GM23338 (cell line): ENCODE measurements at regions not wholly inside any gene's neighbourhood (a gene's known extent, or its start where the extent isn't known, plus 50 kb on each side); places are given as distances from the start of the nearest gene placed in this dataset.

ENCODE experiments used
- ATAC-seq: fragments of 200-7000 bp; cut with Tn5 transposase; 3 replicates; pipeline ENCODE4 v1.9.1; 2020
- DNase-seq: peaks from one replicate; pipeline ENCODE4 v3.0.0-alpha.2; 2015; ENCODE audit warnings: low spot score
- H2AFZ ChIP-seq: fragments of 200-600 bp; sonication (generic); 2 replicates; pipeline ENCODE4 v1.8.0; 2016; ENCODE audit warnings: antibody characterized with exemption, mild to moderate bottlenecking, moderate library complexity
- H3F3A ChIP-seq: fragments of 200-600 bp; sonication (generic); replicated peaks from 2 replicates; pipeline ENCODE4 v1.8.0; 2017; ENCODE audit warnings: antibody characterized with exemption, mixed run types, low read depth
- H3K27ac ChIP-seq: fragments of 200-600 bp; sonication (generic); 2 replicates; pipeline ENCODE4 v1.6.1; 2016; ENCODE audit warnings: low read depth
- H3K27me3 ChIP-seq: fragments of 200-600 bp; sonication (generic); 2 replicates; pipeline ENCODE4 v1.8.0; 2016; ENCODE audit warnings: mild to moderate bottlenecking, mixed run types, moderate library complexity; ENCODE audit not compliant: insufficient read depth
- H3K36me3 ChIP-seq: fragments of 200-600 bp; sonication (generic); 2 replicates; pipeline ENCODE4 v1.8.0; 2016; ENCODE audit warnings: mild to moderate bottlenecking; ENCODE audit not compliant: insufficient read depth
- H3K4me1 ChIP-seq: fragments of 200-600 bp; sonication (generic); 2 replicates; pipeline ENCODE4 v1.8.0; 2016; ENCODE audit warnings: mild to moderate bottlenecking, moderate library complexity; ENCODE audit not compliant: insufficient read depth
- H3K4me2 ChIP-seq: fragments of 200-600 bp; sonication (generic); 2 replicates; pipeline ENCODE4 v1.7.1; 2017; ENCODE audit warnings: mixed run types
- H3K4me3 ChIP-seq: fragments of 200-600 bp; sonication (generic); 2 replicates; pipeline ENCODE4 v1.6.1; 2016; ENCODE audit warnings: mixed run types
- H3K79me2 ChIP-seq: fragments of 200-600 bp; sonication (generic); replicated peaks from 2 replicates; pipeline ENCODE4 v1.8.0; 2017; ENCODE audit warnings: mild to moderate bottlenecking; ENCODE audit not compliant: insufficient read depth
- H3K9me2 ChIP-seq: fragments of 200-600 bp; sonication (generic); 2 replicates; pipeline ENCODE4 v1.8.0; 2017; ENCODE audit not compliant: insufficient read depth
- H4K20me1 ChIP-seq: fragments of 200-600 bp; sonication (generic); replicated peaks from 2 replicates; pipeline ENCODE4 v1.8.0; 2017; ENCODE audit warnings: mild to moderate bottlenecking; ENCODE audit not compliant: insufficient read depth
- H3K27ac Mint-ChIP-seq: 2 replicates; pipeline ENCODE4 v1.8.0; 2020; ENCODE audit warnings: inconsistent platforms, mild to moderate bottlenecking, moderate library complexity, mixed read lengths
- H3K27me3 Mint-ChIP-seq: 3 replicates; pipeline ENCODE4 v1.8.0; 2022; ENCODE audit warnings: low read depth, mild to moderate bottlenecking, moderate library complexity, mixed read lengths, inconsistent platforms; ENCODE audit not compliant: insufficient read depth, poor library complexity
- H3K36me3 Mint-ChIP-seq: 3 replicates; pipeline ENCODE4 v1.8.0; 2021; ENCODE audit warnings: low read depth, mild to moderate bottlenecking, inconsistent platforms, moderate library complexity, mixed read lengths
- H3K4me1 Mint-ChIP-seq: 3 replicates; pipeline ENCODE4 v1.8.0; 2020; ENCODE audit warnings: mild to moderate bottlenecking, inconsistent platforms, mixed read lengths
- H3K4me3 Mint-ChIP-seq: 3 replicates; pipeline ENCODE4 v1.8.0; 2021; ENCODE audit warnings: moderate library complexity, mild to moderate bottlenecking, inconsistent platforms, mixed read lengths
- H3K9me3 Mint-ChIP-seq: 3 replicates; pipeline ENCODE4 v1.8.0; 2020; ENCODE audit warnings: moderate library complexity, mild to moderate bottlenecking, inconsistent platforms, mixed read lengths
- EZH2 ChIP-seq: fragments of 200-600 bp; sonication (generic); IDR thresholded peaks from one replicate; pipeline ENCODE4 v1.8.0; 2017; ENCODE audit warnings: antibody characterized with exemption, mild to moderate bottlenecking, low read depth; ENCODE audit not compliant: unreplicated experiment
- EZH2phosphoT487 ChIP-seq: fragments of 200-600 bp; sonication (generic); IDR thresholded peaks from one replicate; pipeline ENCODE4 v1.8.1; 2018; ENCODE audit warnings: antibody characterized with exemption; ENCODE audit not compliant: unreplicated experiment
- JUNB ChIP-seq: IDR thresholded peaks from one replicate; pipeline ENCODE4 v1.6.1; 2016; ENCODE audit warnings: antibody characterized with exemption; ENCODE audit not compliant: unreplicated experiment
- NANOG ChIP-seq: IDR thresholded peaks from 2 replicates; pipeline ENCODE4 v1.6.1; 2016; ENCODE audit warnings: antibody characterized with exemption, borderline replicate concordance
- POLR2AphosphoS5 ChIP-seq: IDR thresholded peaks from 2 replicates; pipeline ENCODE4 v1.6.1; 2016; ENCODE audit warnings: antibody characterized with exemption, low read depth
- STAT1 ChIP-seq: IDR thresholded peaks from one replicate; pipeline ENCODE4 v1.6.1; 2016; ENCODE audit warnings: antibody characterized with exemption; ENCODE audit not compliant: unreplicated experiment
- ZNF114 ChIP-seq: fragments of 250-450 bp; sonication (Bioruptor Pico); IDR thresholded peaks from 2 replicates; pipeline ENCODE4 v1.5.0; 2020; ENCODE audit warnings: mild to moderate bottlenecking, moderate library complexity
- ZNF331 ChIP-seq: fragments of 250-450 bp; sonication (Bioruptor Pico); IDR thresholded peaks from 2 replicates; pipeline ENCODE4 v1.5.0; 2020; ENCODE audit warnings: low read depth, mild to moderate bottlenecking, moderate library complexity
- TF ChIP-seq, protein P1 (sequence below), 2 experiments: fragments of 200-600 bp in 1 of 2; sonication (generic) in 1 of 2; conservative IDR thresholded peaks; 2 replicates each; pipeline versions ENCODE4 v1.5.1 to v1.6.1; 2016 to 2017; ENCODE audit warnings: antibody characterized with exemption in 2 of 2, low read depth in 2 of 2, mild to moderate bottlenecking in 2 of 2, moderate library complexity in 1 of 2
- TF ChIP-seq, protein P2 (sequence below): IDR thresholded peaks from 2 replicates; pipeline ENCODE4 v1.6.1; 2016; ENCODE audit warnings: antibody characterized with exemption
- TF ChIP-seq, protein P3 (sequence below): IDR thresholded peaks from one replicate; pipeline ENCODE4 v1.6.1; 2018; ENCODE audit warnings: antibody characterized with exemption; ENCODE audit not compliant: unreplicated experiment

GRCh38 chr2:144117086-144117485 is 402.8 kb downstream of the ZEB2 start:
- no peak overlapping the region for H3K4me3 Mint-ChIP-seq
- peaks cover 11% of the 10 kb centered on the region; the same call in 2 of the 3 replicates for H3K36me3 Mint-ChIP-seq
- no peaks in the 10 kb centered on the region for H3F3A ChIP-seq

More at GRCh38 chr2:144117086-144117485, 402.8 kb downstream of the ZEB2 start:
- DNase-seq (no peak), ATAC-seq (no peak)
- Histone ChIP-seq H3K79me2 (no peaks in the 10 kb centered on the region), H3K27me3 (no peaks in the 10 kb centered on the region), H4K20me1 (no peaks in the 10 kb centered on the region), H2AFZ (no peak overlapping the region), H3K4me3 (no peak overlapping the region), H3K4me1 (no peaks in the 10 kb centered on the region), H3K36me3 (no peaks in the 10 kb centered on the region), H3K4me2 (no peak overlapping the region), H3K9me2 (no peaks in the 10 kb centered on the region), H3K27ac (no peak overlapping the region)
- H3K27ac Mint-ChIP-seq: no peak overlapping the region
- peaks cover 4% of the 10 kb centered on the region; the same call in 1 of the 3 replicates for H3K9me3 Mint-ChIP-seq
- TF ChIP-seq POLR2AphosphoS5 (no peak), JUNB (no peak), ZNF114 (CRISPR knock-in tag) (no peak), EZH2phosphoT487 (no peak), STAT1 (no peak), EZH2 (no peak), NANOG (no peak), ZNF331 (no peak)
- TF ChIP-seq, protein P1, sequence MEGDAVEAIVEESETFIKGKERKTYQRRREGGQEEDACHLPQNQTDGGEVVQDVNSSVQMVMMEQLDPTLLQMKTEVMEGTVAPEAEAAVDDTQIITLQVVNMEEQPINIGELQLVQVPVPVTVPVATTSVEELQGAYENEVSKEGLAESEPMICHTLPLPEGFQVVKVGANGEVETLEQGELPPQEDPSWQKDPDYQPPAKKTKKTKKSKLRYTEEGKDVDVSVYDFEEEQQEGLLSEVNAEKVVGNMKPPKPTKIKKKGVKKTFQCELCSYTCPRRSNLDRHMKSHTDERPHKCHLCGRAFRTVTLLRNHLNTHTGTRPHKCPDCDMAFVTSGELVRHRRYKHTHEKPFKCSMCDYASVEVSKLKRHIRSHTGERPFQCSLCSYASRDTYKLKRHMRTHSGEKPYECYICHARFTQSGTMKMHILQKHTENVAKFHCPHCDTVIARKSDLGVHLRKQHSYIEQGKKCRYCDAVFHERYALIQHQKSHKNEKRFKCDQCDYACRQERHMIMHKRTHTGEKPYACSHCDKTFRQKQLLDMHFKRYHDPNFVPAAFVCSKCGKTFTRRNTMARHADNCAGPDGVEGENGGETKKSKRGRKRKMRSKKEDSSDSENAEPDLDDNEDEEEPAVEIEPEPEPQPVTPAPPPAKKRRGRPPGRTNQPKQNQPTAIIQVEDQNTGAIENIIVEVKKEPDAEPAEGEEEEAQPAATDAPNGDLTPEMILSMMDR (conservative IDR thresholded peaks at IDR 0.05; ENCODE audit: low read depth in 2 of 2): no peak
- TF ChIP-seq, protein P2, sequence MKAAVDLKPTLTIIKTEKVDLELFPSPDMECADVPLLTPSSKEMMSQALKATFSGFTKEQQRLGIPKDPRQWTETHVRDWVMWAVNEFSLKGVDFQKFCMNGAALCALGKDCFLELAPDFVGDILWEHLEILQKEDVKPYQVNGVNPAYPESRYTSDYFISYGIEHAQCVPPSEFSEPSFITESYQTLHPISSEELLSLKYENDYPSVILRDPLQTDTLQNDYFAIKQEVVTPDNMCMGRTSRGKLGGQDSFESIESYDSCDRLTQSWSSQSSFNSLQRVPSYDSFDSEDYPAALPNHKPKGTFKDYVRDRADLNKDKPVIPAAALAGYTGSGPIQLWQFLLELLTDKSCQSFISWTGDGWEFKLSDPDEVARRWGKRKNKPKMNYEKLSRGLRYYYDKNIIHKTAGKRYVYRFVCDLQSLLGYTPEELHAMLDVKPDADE: no peak
- TF ChIP-seq, protein P3, sequence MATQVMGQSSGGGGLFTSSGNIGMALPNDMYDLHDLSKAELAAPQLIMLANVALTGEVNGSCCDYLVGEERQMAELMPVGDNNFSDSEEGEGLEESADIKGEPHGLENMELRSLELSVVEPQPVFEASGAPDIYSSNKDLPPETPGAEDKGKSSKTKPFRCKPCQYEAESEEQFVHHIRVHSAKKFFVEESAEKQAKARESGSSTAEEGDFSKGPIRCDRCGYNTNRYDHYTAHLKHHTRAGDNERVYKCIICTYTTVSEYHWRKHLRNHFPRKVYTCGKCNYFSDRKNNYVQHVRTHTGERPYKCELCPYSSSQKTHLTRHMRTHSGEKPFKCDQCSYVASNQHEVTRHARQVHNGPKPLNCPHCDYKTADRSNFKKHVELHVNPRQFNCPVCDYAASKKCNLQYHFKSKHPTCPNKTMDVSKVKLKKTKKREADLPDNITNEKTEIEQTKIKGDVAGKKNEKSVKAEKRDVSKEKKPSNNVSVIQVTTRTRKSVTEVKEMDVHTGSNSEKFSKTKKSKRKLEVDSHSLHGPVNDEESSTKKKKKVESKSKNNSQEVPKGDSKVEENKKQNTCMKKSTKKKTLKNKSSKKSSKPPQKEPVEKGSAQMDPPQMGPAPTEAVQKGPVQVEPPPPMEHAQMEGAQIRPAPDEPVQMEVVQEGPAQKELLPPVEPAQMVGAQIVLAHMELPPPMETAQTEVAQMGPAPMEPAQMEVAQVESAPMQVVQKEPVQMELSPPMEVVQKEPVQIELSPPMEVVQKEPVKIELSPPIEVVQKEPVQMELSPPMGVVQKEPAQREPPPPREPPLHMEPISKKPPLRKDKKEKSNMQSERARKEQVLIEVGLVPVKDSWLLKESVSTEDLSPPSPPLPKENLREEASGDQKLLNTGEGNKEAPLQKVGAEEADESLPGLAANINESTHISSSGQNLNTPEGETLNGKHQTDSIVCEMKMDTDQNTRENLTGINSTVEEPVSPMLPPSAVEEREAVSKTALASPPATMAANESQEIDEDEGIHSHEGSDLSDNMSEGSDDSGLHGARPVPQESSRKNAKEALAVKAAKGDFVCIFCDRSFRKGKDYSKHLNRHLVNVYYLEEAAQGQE: no peak
- H3K4me1 Mint-ChIP-seq: peaks cover 3% of the 10 kb centered on the region; the same call in 1 of the 3 replicates
- peaks cover 1% of the 10 kb centered on the region for H3K27me3 Mint-ChIP-seq
